Fibroblast of mammary gland (primary cell): ENCODE measurements at regions not wholly inside any gene's neighbourhood (a gene's known extent, or its start where the extent isn't known, plus 50 kb on each side); places are given as distances from the start of the nearest gene placed in this dataset.

Experiments used
- DNase-seq: peaks from one replicate; pipeline ENCODE4 v3.0.0-alpha.2; 2010; ENCODE audit warnings: low read depth
- H3K4me3 ChIP-seq: 2 replicates; pipeline ENCODE4 v1.5.1; 2011; ENCODE audit warnings: low read depth, mild to moderate bottlenecking, low read length, moderate library complexity; ENCODE audit not compliant: control insufficient read depth
- CTCF ChIP-seq: conservative IDR thresholded peaks from 2 replicates; pipeline ENCODE4 v1.5.1; 2011; ENCODE audit warnings: low read depth, low read length, inconsistent platforms; ENCODE audit not compliant: control insufficient read depth, insufficient read depth

- DNase-seq = no peak
- no peak for TF ChIP-seq CTCF
Observed at GRCh38 chr3:72597756-72598195, 250.5 kb downstream of the SHQ1 start.

GRCh38 chr3:72597043-72597442, 251.2 kb downstream of the SHQ1 start:
- H3K4me3 ChIP-seq = no peak overlapping the region
- no peak for DNase-seq
- no peak for TF ChIP-seq CTCF

More at GRCh38 chr3:72597756-72598195, 250.5 kb downstream of the SHQ1 start:
- no peak overlapping the region for H3K4me3 ChIP-seq

- no peak for TF ChIP-seq CTCF
- H3K4me3 ChIP-seq = no peak overlapping the region
- no peak for DNase-seq
Observed at GRCh38 chr3:72595927-72596610, 252.2 kb downstream of the SHQ1 start.

- H3K4me3 ChIP-seq = no peak overlapping the region
- no peak for DNase-seq
- no peak for TF ChIP-seq CTCF
Observed at GRCh38 chr3:72595376-72595775, 252.9 kb downstream of the SHQ1 start.

- TF ChIP-seq CTCF = no peak
- H3K4me3 ChIP-seq = no peak overlapping the region
- no peak for DNase-seq
Observed at GRCh38 chr3:72594615-72595215, 253.5 kb downstream of the SHQ1 start.

- DNase-seq = peak; percentile 38
- H3K4me3 ChIP-seq = no peak overlapping the region
- TF ChIP-seq CTCF = no peak
Observed at GRCh38 chr3:72593881-72594397, 254.3 kb downstream of the SHQ1 start.
